WI38 (cell line): ENCODE measurements at regions not wholly inside any gene's neighbourhood (a gene's known extent, or its start where the extent isn't known, plus 50 kb on each side); places are given as distances from the start of the nearest gene placed in this dataset.

ENCODE experiments used
- H3K4me3 ChIP-seq: 2 replicates; pipeline ENCODE4 v1.5.1; 2011; ENCODE audit warnings: low read depth, mild to moderate bottlenecking, control low read depth, low read length
- TF ChIP-seq, protein P1 (sequence below): IDR thresholded peaks from 2 replicates; pipeline ENCODE4 v1.5.1; 2012; ENCODE audit warnings: low read depth, mild to moderate bottlenecking, control low read depth, low read length

DNA sequence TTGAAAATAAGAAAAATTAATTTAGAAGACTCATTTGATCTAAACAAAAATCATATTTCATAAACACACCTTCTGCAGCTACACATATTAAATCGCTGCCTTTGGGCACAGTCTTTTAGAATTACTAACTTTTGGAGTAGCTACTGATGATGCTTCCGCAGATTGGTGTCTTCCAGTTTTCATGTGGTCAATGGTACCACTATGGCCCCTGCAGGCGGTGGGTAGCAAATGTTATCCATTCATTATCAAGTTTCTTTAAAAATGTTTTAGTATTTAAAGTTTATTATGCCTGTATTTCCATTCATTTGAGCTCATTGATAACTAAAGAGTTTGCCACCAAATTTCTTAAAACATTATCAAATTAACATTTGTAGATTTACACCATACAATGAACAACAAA is 122.9 kb upstream of the GRAMD2B start:
- TF ChIP-seq, protein P1, sequence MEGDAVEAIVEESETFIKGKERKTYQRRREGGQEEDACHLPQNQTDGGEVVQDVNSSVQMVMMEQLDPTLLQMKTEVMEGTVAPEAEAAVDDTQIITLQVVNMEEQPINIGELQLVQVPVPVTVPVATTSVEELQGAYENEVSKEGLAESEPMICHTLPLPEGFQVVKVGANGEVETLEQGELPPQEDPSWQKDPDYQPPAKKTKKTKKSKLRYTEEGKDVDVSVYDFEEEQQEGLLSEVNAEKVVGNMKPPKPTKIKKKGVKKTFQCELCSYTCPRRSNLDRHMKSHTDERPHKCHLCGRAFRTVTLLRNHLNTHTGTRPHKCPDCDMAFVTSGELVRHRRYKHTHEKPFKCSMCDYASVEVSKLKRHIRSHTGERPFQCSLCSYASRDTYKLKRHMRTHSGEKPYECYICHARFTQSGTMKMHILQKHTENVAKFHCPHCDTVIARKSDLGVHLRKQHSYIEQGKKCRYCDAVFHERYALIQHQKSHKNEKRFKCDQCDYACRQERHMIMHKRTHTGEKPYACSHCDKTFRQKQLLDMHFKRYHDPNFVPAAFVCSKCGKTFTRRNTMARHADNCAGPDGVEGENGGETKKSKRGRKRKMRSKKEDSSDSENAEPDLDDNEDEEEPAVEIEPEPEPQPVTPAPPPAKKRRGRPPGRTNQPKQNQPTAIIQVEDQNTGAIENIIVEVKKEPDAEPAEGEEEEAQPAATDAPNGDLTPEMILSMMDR, result no peak
- H3K4me3 ChIP-seq, result no peak overlapping the region

DNA sequence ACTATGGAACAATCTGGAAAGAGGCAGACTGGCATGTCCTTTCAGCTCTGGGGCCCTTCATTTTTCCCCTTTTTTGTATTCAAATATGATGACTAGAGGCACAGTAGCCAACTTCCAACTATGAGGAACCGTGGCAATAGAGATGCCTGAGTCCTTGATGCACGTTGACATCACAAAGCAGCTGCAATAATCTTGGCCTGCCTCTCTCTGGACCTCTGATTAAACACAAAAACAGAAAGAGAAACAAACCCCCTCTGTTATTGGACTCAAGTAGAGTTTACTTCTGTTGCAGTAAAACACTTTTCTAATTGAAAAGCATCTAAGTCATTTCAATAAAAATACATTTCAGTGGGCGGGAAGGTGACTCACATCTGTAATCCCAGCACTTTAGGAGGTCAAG is 122.2 kb upstream of the GRAMD2B start:
- H3K4me3 ChIP-seq, result no peak overlapping the region
- TF ChIP-seq, protein P1, result no peak

DNA sequence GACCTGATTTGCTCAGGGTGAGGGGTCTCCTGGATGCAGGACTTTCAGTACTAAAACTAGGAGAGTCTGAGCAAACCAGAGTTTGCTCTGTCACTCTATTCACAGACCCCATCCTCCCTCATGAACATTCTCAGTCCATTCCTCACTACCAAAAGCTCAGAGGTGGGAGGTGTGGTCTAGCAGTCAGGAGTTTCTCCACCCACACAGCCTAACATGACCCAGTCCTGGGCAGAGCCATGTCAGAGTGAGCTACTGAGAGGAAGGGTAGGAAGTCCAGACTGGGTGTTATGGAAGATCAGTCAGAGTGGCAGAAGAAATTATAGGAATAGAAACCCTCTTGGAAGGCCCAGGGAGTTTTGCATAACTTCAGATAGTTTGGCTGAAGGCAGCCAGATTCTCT is 113.3 kb upstream of the GRAMD2B start:
- no peak overlapping the region for H3K4me3 ChIP-seq
- TF ChIP-seq, protein P1, result no peak

DNA sequence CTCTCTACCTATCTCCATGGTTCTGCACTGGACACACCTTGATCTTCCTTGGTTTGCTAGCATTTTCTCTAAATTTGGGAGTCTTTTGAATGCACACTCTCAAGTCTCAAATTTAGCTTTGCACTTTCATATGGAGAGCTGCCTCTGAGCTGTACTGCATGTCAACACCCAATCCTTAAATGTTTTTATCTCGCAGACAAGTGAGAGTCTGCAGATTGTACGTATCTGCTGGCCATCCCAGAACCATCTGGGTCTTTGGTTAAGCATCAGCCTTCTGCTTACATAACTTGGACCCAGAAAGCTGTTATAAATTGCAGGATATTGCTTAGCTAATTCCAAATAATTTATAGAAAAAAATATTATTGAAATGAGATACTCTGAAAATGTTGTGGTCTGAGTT is 111.4 kb upstream of the GRAMD2B start:
- TF ChIP-seq, protein P1, result no peak

DNA sequence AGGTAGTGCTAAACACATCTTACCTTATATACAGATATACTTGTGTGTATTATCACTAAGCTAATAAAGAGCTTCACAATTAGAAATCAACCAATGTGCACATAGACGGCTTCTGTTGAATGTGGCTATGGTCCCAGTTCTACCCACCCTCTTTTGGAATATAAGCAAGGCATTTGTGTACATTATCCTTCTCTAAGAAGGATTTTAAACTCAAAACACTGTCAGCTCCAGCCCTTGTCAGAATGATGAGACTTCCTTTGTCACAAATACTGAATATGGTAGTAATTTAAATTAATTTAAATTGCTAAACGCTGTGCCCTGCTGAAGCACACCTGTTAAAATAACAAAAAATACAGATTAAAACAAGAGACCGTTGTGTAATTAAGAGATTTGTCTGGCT is 107.9 kb upstream of the GRAMD2B start:
- H3K4me3 ChIP-seq, result no peak overlapping the region
- TF ChIP-seq, protein P1, result no peak

More for the DNA sequence above, 111.4 kb upstream of the GRAMD2B start:
- no peak overlapping the region for H3K4me3 ChIP-seq

DNA sequence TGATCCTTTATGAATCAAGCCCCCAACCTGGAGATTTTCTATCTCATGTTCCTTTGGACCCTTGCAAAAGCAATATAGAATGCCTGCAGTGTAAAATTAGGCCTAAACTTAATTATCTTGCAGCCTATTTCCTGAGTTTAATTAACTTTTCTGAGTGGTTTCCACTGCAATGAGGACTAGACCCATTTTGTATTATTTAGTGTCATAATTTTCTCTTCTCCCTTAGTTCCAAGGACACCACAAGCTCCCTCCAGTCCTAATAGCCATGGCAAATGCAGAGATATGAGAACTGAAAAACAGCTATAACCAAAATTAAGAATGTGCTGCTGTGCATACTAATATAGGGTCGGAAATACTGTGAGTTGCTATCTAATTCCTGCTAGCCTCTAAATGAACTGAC is 90.9 kb upstream of the GRAMD2B start:
- TF ChIP-seq, protein P1, result no peak
- H3K4me3 ChIP-seq, result no peak overlapping the region

DNA sequence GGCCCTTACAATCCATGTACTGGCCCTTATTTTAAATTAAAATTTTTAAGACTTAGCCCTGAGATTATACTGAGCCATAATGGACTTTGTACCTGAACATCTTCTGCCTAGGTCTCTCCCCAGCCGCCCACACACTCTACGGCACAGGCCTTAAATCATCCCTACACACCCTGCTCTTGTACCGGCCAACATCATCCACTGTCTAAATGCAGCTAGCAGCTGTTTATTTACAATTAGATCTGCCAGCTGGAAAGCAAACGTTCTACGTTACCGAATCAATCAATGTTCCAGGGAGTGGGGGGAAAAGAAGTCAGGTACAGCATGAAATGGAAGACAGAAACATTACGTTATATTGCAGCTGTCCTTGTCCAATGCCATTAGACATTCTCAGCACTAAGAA is 88.4 kb upstream of the GRAMD2B start:
- no peak overlapping the region for H3K4me3 ChIP-seq
- TF ChIP-seq, protein P1, result no peak
